ENCODE measurements at regions not wholly inside any gene's neighbourhood (a gene's known extent, or its start where the extent isn't known, plus 50 kb on each side); places are given as distances from the start of the nearest gene placed in this dataset.

GRCh38 chr9:89893886-89894285 lies 289.1 kb downstream of the GADD45G start:
- BruUV-seq (replicated peaks) = no TSS peak
- Histone ChIP-seq H3K27ac (ENCODE audit: low read depth, low read length, poor library complexity, severe bottlenecking) (no peak overlapping the region), H3K27me3 (replicated peaks; ENCODE audit: insufficient read depth, low read depth, low read length, poor library complexity) (peaks cover 8% of the 10 kb centered on the region), H3K36me3 (ENCODE audit: insufficient read depth, low read length, poor library complexity, severe bottlenecking) (no peaks in the 10 kb centered on the region), H3K4me3 (ENCODE audit: low read depth, low read length, poor library complexity, severe bottlenecking) (no peak overlapping the region), H3K9me3 (ENCODE audit: low read depth, low read length, poor library complexity, severe bottlenecking) (no peaks in the 10 kb centered on the region), H3K4me1 (ENCODE audit: insufficient read depth, low read length, poor library complexity, severe bottlenecking) (no peaks in the 10 kb centered on the region)
- no peak for TF ChIP-seq EZH2 (IDR thresholded peaks at IDR 0.05; ENCODE audit: borderline replicate concordance, low read depth, low read length, poor library complexity, severe bottlenecking)
- TF ChIP-seq, protein P1, sequence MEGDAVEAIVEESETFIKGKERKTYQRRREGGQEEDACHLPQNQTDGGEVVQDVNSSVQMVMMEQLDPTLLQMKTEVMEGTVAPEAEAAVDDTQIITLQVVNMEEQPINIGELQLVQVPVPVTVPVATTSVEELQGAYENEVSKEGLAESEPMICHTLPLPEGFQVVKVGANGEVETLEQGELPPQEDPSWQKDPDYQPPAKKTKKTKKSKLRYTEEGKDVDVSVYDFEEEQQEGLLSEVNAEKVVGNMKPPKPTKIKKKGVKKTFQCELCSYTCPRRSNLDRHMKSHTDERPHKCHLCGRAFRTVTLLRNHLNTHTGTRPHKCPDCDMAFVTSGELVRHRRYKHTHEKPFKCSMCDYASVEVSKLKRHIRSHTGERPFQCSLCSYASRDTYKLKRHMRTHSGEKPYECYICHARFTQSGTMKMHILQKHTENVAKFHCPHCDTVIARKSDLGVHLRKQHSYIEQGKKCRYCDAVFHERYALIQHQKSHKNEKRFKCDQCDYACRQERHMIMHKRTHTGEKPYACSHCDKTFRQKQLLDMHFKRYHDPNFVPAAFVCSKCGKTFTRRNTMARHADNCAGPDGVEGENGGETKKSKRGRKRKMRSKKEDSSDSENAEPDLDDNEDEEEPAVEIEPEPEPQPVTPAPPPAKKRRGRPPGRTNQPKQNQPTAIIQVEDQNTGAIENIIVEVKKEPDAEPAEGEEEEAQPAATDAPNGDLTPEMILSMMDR (conservative IDR thresholded peaks at IDR 0.05; ENCODE audit: low read depth, low read length) = no peak
- no peak for DNase-seq (ENCODE audit: low spot score)
- intact Hi-C loops (cut with micrococcal nuclease; ENCODE audit: unreplicated experiment) = no loop called here
- CTCF ChIA-PET = no interaction called here
- POLR2A ChIA-PET (ENCODE audit: low non-redundant PET) = no interaction called here

- POLR2A ChIA-PET (ENCODE audit: low non-redundant PET) = no interaction called here
- no peak overlapping the region for H3K4me3 ChIP-seq (ENCODE audit: low read depth, low read length, poor library complexity, severe bottlenecking)
- H3K27ac ChIP-seq (ENCODE audit: low read depth, low read length, poor library complexity, severe bottlenecking) = no peak overlapping the region
- H3K36me3 ChIP-seq (ENCODE audit: insufficient read depth, low read length, poor library complexity, severe bottlenecking) = no peaks in the 10 kb centered on the region
- DNase-seq (ENCODE audit: low spot score) = no peak
- H3K27me3 ChIP-seq (replicated peaks; ENCODE audit: insufficient read depth, low read depth, low read length, poor library complexity) = peaks cover 8% of the 10 kb centered on the region
- intact Hi-C loops (cut with micrococcal nuclease; ENCODE audit: unreplicated experiment) = no loop called here
- BruUV-seq (replicated peaks) = no TSS peak
- no peaks in the 10 kb centered on the region for H3K9me3 ChIP-seq (ENCODE audit: low read depth, low read length, poor library complexity, severe bottlenecking)
- no peaks in the 10 kb centered on the region for H3K4me1 ChIP-seq (ENCODE audit: insufficient read depth, low read length, poor library complexity, severe bottlenecking)
- TF ChIP-seq, protein P1 (conservative IDR thresholded peaks at IDR 0.05; ENCODE audit: low read depth, low read length) = no peak
- no peak for TF ChIP-seq EZH2 (IDR thresholded peaks at IDR 0.05; ENCODE audit: borderline replicate concordance, low read depth, low read length, poor library complexity, severe bottlenecking)
- CTCF ChIA-PET = no interaction called here
These were observed 292.1 kb downstream of the GADD45G start for GRCh38 chr9:89896806-89897340.

DNA sequence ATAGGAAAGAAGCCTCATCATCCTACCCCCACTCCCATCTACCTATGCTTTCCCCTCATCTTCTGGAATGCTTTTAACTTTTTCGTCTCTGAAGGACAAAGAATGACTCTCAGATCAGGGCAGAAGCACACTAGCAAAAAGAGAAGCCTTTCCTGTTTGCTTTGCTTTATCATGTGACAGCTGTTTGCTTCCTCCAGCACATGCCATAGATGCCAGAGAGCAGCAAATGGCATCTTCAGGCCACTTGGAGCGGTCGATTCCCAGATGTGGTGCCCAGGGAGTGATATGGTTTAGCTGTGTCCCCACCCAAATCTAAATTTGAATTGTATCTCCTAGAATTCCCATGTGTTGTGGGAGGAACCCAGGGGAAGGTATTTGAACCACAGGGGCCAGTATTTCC lies 294.8 kb downstream of the GADD45G start:
- Histone ChIP-seq H3K27ac (ENCODE audit: low read depth, low read length, poor library complexity, severe bottlenecking) (no peak overlapping the region), H3K4me3 (ENCODE audit: low read depth, low read length, poor library complexity, severe bottlenecking) (no peak overlapping the region), H3K4me1 (ENCODE audit: insufficient read depth, low read length, poor library complexity, severe bottlenecking) (no peaks in the 10 kb centered on the region), H3K27me3 (replicated peaks; ENCODE audit: insufficient read depth, low read depth, low read length, poor library complexity) (peaks cover 17% of the 10 kb centered on the region), H3K9me3 (ENCODE audit: low read depth, low read length, poor library complexity, severe bottlenecking) (no peaks in the 10 kb centered on the region), H3K36me3 (ENCODE audit: insufficient read depth, low read length, poor library complexity, severe bottlenecking) (no peaks in the 10 kb centered on the region)
- POLR2A ChIA-PET (ENCODE audit: low non-redundant PET) = interaction anchor here (0.5 kb wide), 1 partner anchor 92 kb away, joined by 3 read pairs; no protein-coding TSS in a partner anchor
- DNase-seq (ENCODE audit: low spot score) = no peak
- CTCF ChIA-PET = no interaction called here
- no TSS peak for BruUV-seq (replicated peaks)
- intact Hi-C loops (cut with micrococcal nuclease; ENCODE audit: unreplicated experiment) = no loop called here
- no peak for TF ChIP-seq EZH2 (IDR thresholded peaks at IDR 0.05; ENCODE audit: borderline replicate concordance, low read depth, low read length, poor library complexity, severe bottlenecking)
- TF ChIP-seq, protein P1 (conservative IDR thresholded peaks at IDR 0.05; ENCODE audit: low read depth, low read length) = no peak
